SU-DHL-6 (cell line): ENCODE measurements at regions not wholly inside any gene's neighbourhood (a gene's known extent, or its start where the extent isn't known, plus 50 kb on each side); places are given as distances from the start of the nearest gene placed in this dataset.

Source experiments
- H2AFZ ChIP-seq: fragments of 200-600 bp; sonication (generic); 2 replicates; pipeline ENCODE4 v1.6.1; 2014; ENCODE audit warnings: low read depth, mild to moderate bottlenecking, moderate library complexity, mixed read lengths, antibody characterized with exemption, low read length; ENCODE audit not compliant: severe bottlenecking
- H3F3A ChIP-seq: fragments of 200-600 bp; shearing (Covaris generic); 2 replicates; pipeline ENCODE4 v1.6.0; 2016; ENCODE audit warnings: antibody characterized with exemption, mild to moderate bottlenecking; ENCODE audit not compliant: insufficient read depth
- H3K27ac ChIP-seq: fragments of 200-600 bp; sonication (generic); 2 replicates; pipeline ENCODE4 v1.5.1; 2016; ENCODE audit warnings: low read depth, mild to moderate bottlenecking, low read length, moderate library complexity, mixed read lengths
- H3K27me3 ChIP-seq: fragments of 200-600 bp; sonication (generic), shearing (Covaris generic); 2 replicates; pipeline ENCODE4 v1.6.0; 2014; ENCODE audit warnings: mild to moderate bottlenecking, low read length
- H3K36me3 ChIP-seq: fragments of 200-600 bp; sonication (generic); 2 replicates; pipeline ENCODE4 v1.6.1; 2014; ENCODE audit warnings: mild to moderate bottlenecking, low read length, mixed read lengths
- H3K4me2 ChIP-seq: fragments of 300-600, 200-600 bp; shearing (Covaris generic), sonication (generic); 2 replicates; pipeline ENCODE4 v1.6.0; 2014; ENCODE audit warnings: low read length, low read depth, mild to moderate bottlenecking; ENCODE audit not compliant: poor library complexity, severe bottlenecking
- H3K4me3 ChIP-seq: fragments of 200-600 bp; sonication (generic); 2 replicates; pipeline ENCODE4 v1.5.1; 2014; ENCODE audit warnings: antibody characterized with exemption, low read length, mild to moderate bottlenecking, mixed read lengths; ENCODE audit not compliant: insufficient read depth, poor library complexity, severe bottlenecking
- H3K79me2 ChIP-seq: fragments of 200-600 bp; sonication (generic); 2 replicates; pipeline ENCODE4 v1.6.1; 2014; ENCODE audit warnings: mild to moderate bottlenecking, low read length, moderate library complexity; ENCODE audit not compliant: insufficient read depth
- H3K9ac ChIP-seq: fragments of 200-600 bp; sonication (generic); 2 replicates; pipeline ENCODE4 v1.7.0; 2014; ENCODE audit warnings: mild to moderate bottlenecking, low read length
- H3K9me2 ChIP-seq: fragments of 200-600 bp; sonication (generic); replicated peaks from 2 replicates; pipeline ENCODE4 v1.6.1; 2014; ENCODE audit warnings: low read length; ENCODE audit not compliant: insufficient read depth
- H3K9me3 ChIP-seq: fragments of 200-600 bp; sonication (generic); 2 replicates; pipeline ENCODE4 v1.6.1; 2014; ENCODE audit warnings: low read length, mixed read lengths; ENCODE audit not compliant: insufficient read depth
- H4K20me1 ChIP-seq: fragments of 200-600 bp; sonication (generic); 2 replicates; pipeline ENCODE4 v1.6.1; 2014; ENCODE audit warnings: low read depth, mild to moderate bottlenecking, antibody characterized with exemption, low read length, moderate library complexity, mixed read lengths
- EZH2phosphoT487 ChIP-seq: fragments of 200-600 bp; sonication (generic), shearing (Covaris generic); conservative IDR thresholded peaks from 2 replicates; pipeline ENCODE4 v1.6.1; 2018; ENCODE audit warnings: mild to moderate bottlenecking, antibody characterized with exemption, low read length, moderate library complexity, mixed read lengths
- TF ChIP-seq, protein P1 (sequence below): fragments of 200-600 bp; sonication (generic); IDR thresholded peaks from one replicate; pipeline ENCODE4 v1.5.1; 2017; ENCODE audit warnings: antibody characterized with exemption, mild to moderate bottlenecking, low read length, moderate library complexity; ENCODE audit not compliant: insufficient read depth, poor library complexity, severe bottlenecking

DNA sequence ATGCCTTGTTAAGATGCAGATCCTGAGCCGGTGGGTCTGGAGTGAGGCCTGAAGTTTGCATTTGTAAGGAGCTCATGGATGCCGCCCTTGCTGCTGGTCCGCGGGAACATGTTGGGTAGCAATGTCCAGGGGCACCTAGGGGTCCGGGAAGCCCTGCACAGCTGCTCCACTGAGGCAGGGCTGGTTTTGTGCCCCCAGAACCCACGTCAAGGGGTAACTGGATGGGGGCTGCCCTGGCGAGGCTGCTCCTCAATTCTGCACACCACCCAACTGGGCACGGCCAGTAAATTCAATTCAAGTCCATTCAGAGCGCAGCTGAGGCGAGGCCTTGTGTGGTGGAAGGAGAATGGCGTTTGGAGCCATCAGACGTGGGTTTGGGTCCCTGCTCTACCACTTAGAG, 246.3 kb upstream of the PITRM1 start:
- H3K9ac ChIP-seq = no peak overlapping the region
- H3F3A ChIP-seq = no peaks in the 10 kb centered on the region
- H2AFZ ChIP-seq = no peak overlapping the region
- no peak overlapping the region for H3K27ac ChIP-seq
- H3K27me3 ChIP-seq = no peaks in the 10 kb centered on the region
- H3K4me2 ChIP-seq = no peak overlapping the region
- no peaks in the 10 kb centered on the region for H3K36me3 ChIP-seq
- H3K4me3 ChIP-seq = no peak overlapping the region
- H3K9me3 ChIP-seq = no peaks in the 10 kb centered on the region
- no peaks in the 10 kb centered on the region for H4K20me1 ChIP-seq
- TF ChIP-seq, protein P1, sequence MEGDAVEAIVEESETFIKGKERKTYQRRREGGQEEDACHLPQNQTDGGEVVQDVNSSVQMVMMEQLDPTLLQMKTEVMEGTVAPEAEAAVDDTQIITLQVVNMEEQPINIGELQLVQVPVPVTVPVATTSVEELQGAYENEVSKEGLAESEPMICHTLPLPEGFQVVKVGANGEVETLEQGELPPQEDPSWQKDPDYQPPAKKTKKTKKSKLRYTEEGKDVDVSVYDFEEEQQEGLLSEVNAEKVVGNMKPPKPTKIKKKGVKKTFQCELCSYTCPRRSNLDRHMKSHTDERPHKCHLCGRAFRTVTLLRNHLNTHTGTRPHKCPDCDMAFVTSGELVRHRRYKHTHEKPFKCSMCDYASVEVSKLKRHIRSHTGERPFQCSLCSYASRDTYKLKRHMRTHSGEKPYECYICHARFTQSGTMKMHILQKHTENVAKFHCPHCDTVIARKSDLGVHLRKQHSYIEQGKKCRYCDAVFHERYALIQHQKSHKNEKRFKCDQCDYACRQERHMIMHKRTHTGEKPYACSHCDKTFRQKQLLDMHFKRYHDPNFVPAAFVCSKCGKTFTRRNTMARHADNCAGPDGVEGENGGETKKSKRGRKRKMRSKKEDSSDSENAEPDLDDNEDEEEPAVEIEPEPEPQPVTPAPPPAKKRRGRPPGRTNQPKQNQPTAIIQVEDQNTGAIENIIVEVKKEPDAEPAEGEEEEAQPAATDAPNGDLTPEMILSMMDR = no peak
- no peak for TF ChIP-seq EZH2phosphoT487
- H3K9me2 ChIP-seq = no peaks in the 10 kb centered on the region
- H3K79me2 ChIP-seq = no peaks in the 10 kb centered on the region

DNA sequence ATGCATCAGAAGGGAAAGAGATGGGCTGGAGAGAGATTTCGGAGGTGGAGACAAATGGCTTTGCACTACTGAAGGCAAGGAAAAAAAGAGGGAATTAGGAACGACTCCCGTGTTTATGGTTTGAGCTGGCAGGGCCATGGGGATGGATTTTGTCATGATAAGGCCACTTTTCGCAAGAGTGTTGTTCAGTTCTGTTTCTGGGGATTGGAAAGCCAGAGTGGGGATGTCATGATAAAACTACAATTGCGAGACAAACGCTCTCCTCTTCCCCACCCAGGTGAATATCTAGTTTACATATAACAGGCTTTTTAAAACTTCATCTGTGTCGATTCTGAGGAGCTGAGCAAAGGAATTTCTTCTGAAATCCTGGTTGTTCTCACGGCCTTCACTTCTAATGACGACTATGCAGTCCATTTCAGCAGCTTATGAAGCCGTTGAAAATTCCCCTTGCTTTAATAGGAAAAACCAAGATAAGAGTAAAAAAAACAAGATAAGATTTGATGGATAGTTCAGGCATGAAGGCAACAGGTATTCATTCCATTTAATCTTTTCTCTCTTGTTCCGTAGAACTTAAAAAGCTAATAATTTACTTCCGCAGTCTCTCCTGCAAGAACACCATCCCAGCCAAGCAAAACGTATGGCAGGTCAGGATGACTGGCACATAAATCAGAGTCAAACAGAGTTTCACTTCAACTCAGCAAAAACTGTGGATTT, 245.6 kb upstream of the PITRM1 start:
- no peaks in the 10 kb centered on the region for H3K79me2 ChIP-seq
- H3K4me2 ChIP-seq = no peak overlapping the region
- H3K9me3 ChIP-seq = no peaks in the 10 kb centered on the region
- no peak overlapping the region for H3K4me3 ChIP-seq
- no peaks in the 10 kb centered on the region for H4K20me1 ChIP-seq
- no peaks in the 10 kb centered on the region for H3K36me3 ChIP-seq
- H3F3A ChIP-seq = no peaks in the 10 kb centered on the region
- H3K9me2 ChIP-seq = no peaks in the 10 kb centered on the region
- H3K9ac ChIP-seq = no peak overlapping the region
- TF ChIP-seq EZH2phosphoT487 = no peak
- TF ChIP-seq, protein P1 = no peak
- H3K27ac ChIP-seq = no peak overlapping the region
- H2AFZ ChIP-seq = no peak overlapping the region
- no peaks in the 10 kb centered on the region for H3K27me3 ChIP-seq

DNA sequence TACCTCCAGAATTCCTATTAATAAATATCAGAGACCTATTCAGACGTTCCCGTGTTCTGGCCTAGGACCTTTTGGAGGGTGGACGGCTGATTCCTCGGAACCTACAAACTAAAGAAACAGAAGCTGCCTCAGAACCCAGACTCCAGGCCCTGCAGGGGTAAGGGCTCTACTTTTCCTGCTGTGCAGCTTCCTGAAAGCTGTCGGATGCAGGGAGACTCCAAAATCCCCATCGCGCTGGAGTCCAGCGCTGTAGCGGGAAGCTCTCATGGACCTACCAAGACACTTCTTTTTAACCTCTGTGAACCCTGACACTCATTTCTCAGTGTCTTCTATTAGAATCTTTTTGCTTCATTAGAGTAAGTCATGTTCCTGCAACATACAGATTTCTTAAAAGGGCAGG, 244.5 kb upstream of the PITRM1 start:
- H3K36me3 ChIP-seq = no peaks in the 10 kb centered on the region
- no peak overlapping the region for H3K9ac ChIP-seq
- no peak overlapping the region for H2AFZ ChIP-seq
- no peaks in the 10 kb centered on the region for H3F3A ChIP-seq
- no peaks in the 10 kb centered on the region for H3K27me3 ChIP-seq
- no peaks in the 10 kb centered on the region for H3K9me3 ChIP-seq
- H3K9me2 ChIP-seq = no peaks in the 10 kb centered on the region
- H4K20me1 ChIP-seq = no peaks in the 10 kb centered on the region
- no peak for TF ChIP-seq EZH2phosphoT487
- TF ChIP-seq, protein P1 = no peak
- no peak overlapping the region for H3K27ac ChIP-seq
- no peak overlapping the region for H3K4me2 ChIP-seq
- H3K79me2 ChIP-seq = no peaks in the 10 kb centered on the region
- H3K4me3 ChIP-seq = no peak overlapping the region
